ENCODE measurements at regions not wholly inside any gene's neighbourhood (a gene's known extent, or its start where the extent isn't known, plus 50 kb on each side); places are given as distances from the start of the nearest gene placed in this dataset.

- no peak overlapping the region for H3K4me2 ChIP-seq
- no peak overlapping the region for H3K4me3 ChIP-seq
- H2AFZ ChIP-seq = no peak overlapping the region
- H3K27me3 ChIP-seq = no peaks in the 10 kb centered on the region
- H4K20me1 ChIP-seq (ENCODE audit: insufficient read depth, poor library complexity, severe bottlenecking) = no peaks in the 10 kb centered on the region
- no peaks in the 10 kb centered on the region for H3K79me2 ChIP-seq
- no peaks in the 10 kb centered on the region for H3K9me3 ChIP-seq (ENCODE audit: low read depth)
- no peak overlapping the region for H3K27ac ChIP-seq
- no peak for DNase-seq (ENCODE audit: low spot score)
- no peak for TF ChIP-seq EZH2phosphoT487 (IDR thresholded peaks at IDR 0.05; ENCODE audit: low read depth, severe bottlenecking, unreplicated experiment)
- no peak for TF ChIP-seq CTCF (IDR thresholded peaks at IDR 0.05; ENCODE audit: poor library complexity)
- TF ChIP-seq EZH2 (IDR thresholded peaks at IDR 0.05; ENCODE audit: borderline replicate concordance) = no peak
- no peaks in the 10 kb centered on the region for H3K9me2 ChIP-seq (replicated peaks; ENCODE audit: insufficient read depth)
- no peaks in the 10 kb centered on the region for H3K36me3 ChIP-seq (replicated peaks; ENCODE audit: insufficient read depth, low read depth)
- H3K4me1 ChIP-seq (ENCODE audit: insufficient read depth) = no peaks in the 10 kb centered on the region
- WGBS (ENCODE audit: low lambda C conversion rate, missing lambda C conversion rate) = 93% methylated on average over 1 of the region's 1 CpG
These were observed 379.6 kb downstream of the SLITRK6 start for GRCh38 chr13:85419611-85420010.

GRCh38 chr13:85417807-85418206, 381.4 kb downstream of the SLITRK6 start:
- no peaks in the 10 kb centered on the region for H3K9me2 ChIP-seq (replicated peaks; ENCODE audit: insufficient read depth)
- H3K9me3 ChIP-seq (ENCODE audit: low read depth) = no peaks in the 10 kb centered on the region
- no peak overlapping the region for H3K4me3 ChIP-seq
- no peak overlapping the region for H3K4me2 ChIP-seq
- H3K27me3 ChIP-seq = no peaks in the 10 kb centered on the region
- H3K27ac ChIP-seq = no peak overlapping the region
- no peaks in the 10 kb centered on the region for H4K20me1 ChIP-seq (ENCODE audit: insufficient read depth, poor library complexity, severe bottlenecking)
- TF ChIP-seq EZH2phosphoT487 (IDR thresholded peaks at IDR 0.05; ENCODE audit: low read depth, severe bottlenecking, unreplicated experiment) = no peak
- TF ChIP-seq CTCF (IDR thresholded peaks at IDR 0.05; ENCODE audit: poor library complexity) = no peak
- no peak for TF ChIP-seq EZH2 (IDR thresholded peaks at IDR 0.05; ENCODE audit: borderline replicate concordance)
- H3K4me1 ChIP-seq (ENCODE audit: insufficient read depth) = no peaks in the 10 kb centered on the region
- no peaks in the 10 kb centered on the region for H3K36me3 ChIP-seq (replicated peaks; ENCODE audit: insufficient read depth, low read depth)
- WGBS (ENCODE audit: low lambda C conversion rate, missing lambda C conversion rate) = 95% methylated on average over 8 of the region's 8 CpGs
- no peak overlapping the region for H2AFZ ChIP-seq
- DNase-seq (ENCODE audit: low spot score) = no peak
- H3K79me2 ChIP-seq = no peaks in the 10 kb centered on the region

- no peak for DNase-seq (ENCODE audit: low spot score)
- no peak overlapping the region for H3K27ac ChIP-seq
- H3K9me2 ChIP-seq (replicated peaks; ENCODE audit: insufficient read depth) = no peaks in the 10 kb centered on the region
- H4K20me1 ChIP-seq (ENCODE audit: insufficient read depth, poor library complexity, severe bottlenecking) = no peaks in the 10 kb centered on the region
- 95% methylated on average over 2 of the region's 2 CpGs for WGBS (ENCODE audit: low lambda C conversion rate, missing lambda C conversion rate)
- H3K36me3 ChIP-seq (replicated peaks; ENCODE audit: insufficient read depth, low read depth) = no peaks in the 10 kb centered on the region
- H3K4me1 ChIP-seq (ENCODE audit: insufficient read depth) = no peaks in the 10 kb centered on the region
- no peaks in the 10 kb centered on the region for H3K79me2 ChIP-seq
- no peak for TF ChIP-seq CTCF (IDR thresholded peaks at IDR 0.05; ENCODE audit: poor library complexity)
- no peak for TF ChIP-seq EZH2phosphoT487 (IDR thresholded peaks at IDR 0.05; ENCODE audit: low read depth, severe bottlenecking, unreplicated experiment)
- no peak for TF ChIP-seq EZH2 (IDR thresholded peaks at IDR 0.05; ENCODE audit: borderline replicate concordance)
- no peak overlapping the region for H3K4me2 ChIP-seq
- H3K27me3 ChIP-seq = no peaks in the 10 kb centered on the region
- H3K9me3 ChIP-seq (ENCODE audit: low read depth) = no peaks in the 10 kb centered on the region
- no peak overlapping the region for H3K4me3 ChIP-seq
- no peak overlapping the region for H2AFZ ChIP-seq
These were observed 385.6 kb downstream of the SLITRK6 start for GRCh38 chr13:85413664-85414063.

- H3K79me2 ChIP-seq = no peaks in the 10 kb centered on the region
- no peaks in the 10 kb centered on the region for H3K27me3 ChIP-seq
- H2AFZ ChIP-seq = no peak overlapping the region
- no peaks in the 10 kb centered on the region for H3K9me3 ChIP-seq (ENCODE audit: low read depth)
- H3K36me3 ChIP-seq (replicated peaks; ENCODE audit: insufficient read depth, low read depth) = no peaks in the 10 kb centered on the region
- no peaks in the 10 kb centered on the region for H4K20me1 ChIP-seq (ENCODE audit: insufficient read depth, poor library complexity, severe bottlenecking)
- 100% methylated on average over 1 of the region's 1 CpG for WGBS (ENCODE audit: low lambda C conversion rate, missing lambda C conversion rate)
- H3K4me3 ChIP-seq = no peak overlapping the region
- TF ChIP-seq EZH2phosphoT487 (IDR thresholded peaks at IDR 0.05; ENCODE audit: low read depth, severe bottlenecking, unreplicated experiment) = no peak
- TF ChIP-seq EZH2 (IDR thresholded peaks at IDR 0.05; ENCODE audit: borderline replicate concordance) = no peak
- no peak for TF ChIP-seq CTCF (IDR thresholded peaks at IDR 0.05; ENCODE audit: poor library complexity)
- H3K4me2 ChIP-seq = no peak overlapping the region
- no peaks in the 10 kb centered on the region for H3K4me1 ChIP-seq (ENCODE audit: insufficient read depth)
- no peaks in the 10 kb centered on the region for H3K9me2 ChIP-seq (replicated peaks; ENCODE audit: insufficient read depth)
- DNase-seq (ENCODE audit: low spot score) = no peak
- no peak overlapping the region for H3K27ac ChIP-seq
These were observed 386.8 kb downstream of the SLITRK6 start for GRCh38 chr13:85412448-85412847.
